GM12878 (cell line): ENCODE measurements at regions not wholly inside any gene's neighbourhood (a gene's known extent, or its start where the extent isn't known, plus 50 kb on each side); places are given as distances from the start of the nearest gene placed in this dataset.

Experiments
- ATAC-seq: fragments of 200-7000 bp; cut with Tn5 transposase; 3 replicates; pipeline ENCODE4 v1.9.1; 2020; ENCODE audit warnings: mild to moderate bottlenecking, moderate library complexity
- BruUV-seq: library from RNA; stranded (reverse); fragments of 400-500 nt; replicated peaks from 2 replicates; lab custom pipeline; 2021; lab: Mats Ljungman, UMichigan
- CTCF ChIA-PET: fragments of 300-600 bp; sonication (Branson Sonifier 250); formaldehyde crosslinking; extraction: SDS; loops from one replicate; lab custom pipeline; 2021; ENCODE audit warnings: inconsistent platforms; lab: Yijun Ruan, JAX
- POLR2A ChIA-PET: fragments of 350-600 bp; formaldehyde crosslinking; extraction: SDS; loops from one replicate; lab custom pipeline; 2021; ENCODE audit warnings: inconsistent platforms; lab: Charles Lee
- RAD21 ChIA-PET: fragments of 300-600 bp; sonication (Branson Sonifier 250); formaldehyde crosslinking; loops from one replicate; lab custom pipeline; 2023; ENCODE audit warnings: antibody characterized with exemption; ENCODE audit not compliant: unreplicated experiment; lab: Charles Lee
- SMC1A ChIA-PET: fragments of 300-600 bp; sonication (Branson Sonifier 250); formaldehyde crosslinking; loops from one replicate; lab custom pipeline; 2023; ENCODE audit not compliant: unreplicated experiment, uncharacterized antibody; lab: Charles Lee
- DNase-seq: peaks from one replicate; pipeline ENCODE4 v3.0.0-alpha.2; 2011; ENCODE audit warnings: low read depth, low spot score
- FAIRE-seq: peaks from 3 replicates; lab custom pipeline; 2011; peaks lifted over from hg19 to GRCh38; lab: Jason Lieb, UNC
- H2AFZ ChIP-seq: 2 replicates; pipeline ENCODE4 v1.6.0; 2011; ENCODE audit warnings: low read depth, low read length, control low read depth; ENCODE audit not compliant: control insufficient read depth
- H3K27ac ChIP-seq: 2 replicates; pipeline ENCODE4 v1.5.1; 2011; ENCODE audit warnings: control low read depth; ENCODE audit not compliant: control insufficient read depth, insufficient read depth
- H3K27me3 ChIP-seq, 2 experiments: replicated peaks in 1 of 2; 2 replicates each; pipeline versions ENCODE4 v1.6.0 to v1.6.1; 2011; ENCODE audit warnings: low read length in 1 of 2; ENCODE audit not compliant: control insufficient read depth in 2 of 2, insufficient read depth in 2 of 2
- H3K36me3 ChIP-seq, 2 experiments: 2 replicates each; pipeline ENCODE4 v1.5.1; 2011; ENCODE audit warnings: low read length in 1 of 2; ENCODE audit not compliant: control insufficient read depth in 2 of 2, insufficient read depth in 2 of 2
- H3K4me1 ChIP-seq: 2 replicates; pipeline ENCODE4 v1.6.1; 2011; ENCODE audit warnings: mild to moderate bottlenecking, low read length, moderate library complexity, mixed read lengths; ENCODE audit not compliant: control insufficient read depth, insufficient read depth
- H3K4me2 ChIP-seq: 2 replicates; pipeline ENCODE4 v1.6.0; 2011; ENCODE audit warnings: control low read depth; ENCODE audit not compliant: control insufficient read depth, insufficient read depth
- H3K4me3 ChIP-seq: fragments of 200-600 bp; sonication (generic); 2 replicates; pipeline ENCODE4 v1.5.1; 2016
- H3K79me2 ChIP-seq: 2 replicates; pipeline ENCODE4 v1.6.0; 2011; ENCODE audit warnings: low read length; ENCODE audit not compliant: control insufficient read depth, insufficient read depth
- H3K9ac ChIP-seq: 2 replicates; pipeline ENCODE4 v1.8.0; 2011; ENCODE audit warnings: low read length, control low read depth, mixed read lengths; ENCODE audit not compliant: control insufficient read depth, insufficient read depth
- H3K9me3 ChIP-seq: replicated peaks from 3 replicates; pipeline ENCODE4 v1.5.1; 2011; ENCODE audit warnings: mild to moderate bottlenecking, low read length; ENCODE audit not compliant: control insufficient read depth, insufficient read depth
- H4K20me1 ChIP-seq: 2 replicates; pipeline ENCODE4 v1.6.0; 2011; ENCODE audit not compliant: control insufficient read depth, insufficient read depth
- BMI1 ChIP-seq: fragments of 450-650 bp; IDR thresholded peaks from 2 replicates; pipeline ENCODE4 v1.6.1; 2016; ENCODE audit warnings: mild to moderate bottlenecking, moderate library complexity, borderline replicate concordance
- HDAC6 ChIP-seq: fragments of 200-600 bp; sonication (generic); IDR thresholded peaks from one replicate; pipeline ENCODE4 v1.8.0; 2017; ENCODE audit warnings: antibody characterized with exemption; ENCODE audit not compliant: unreplicated experiment
- MEF2A ChIP-seq: IDR thresholded peaks from 2 replicates; pipeline ENCODE4 v1.6.1; 2011; ENCODE audit warnings: low read depth, mild to moderate bottlenecking, low read length, moderate library complexity; ENCODE audit not compliant: insufficient read depth
- RCOR1 ChIP-seq: conservative IDR thresholded peaks from 2 replicates; pipeline ENCODE4 v1.6.1; 2012; ENCODE audit warnings: low read depth, low read length, improper control_type of control experiment
- RUNX3 ChIP-seq: IDR thresholded peaks from 2 replicates; pipeline ENCODE4 v1.6.1; 2012; ENCODE audit warnings: low read length, inconsistent platforms
- SRF ChIP-seq, 2 experiments: IDR thresholded peaks; 2 replicates each; pipeline ENCODE4 v1.6.1; 2011; ENCODE audit warnings: low read depth in 2 of 2, low read length in 2 of 2, mild to moderate bottlenecking in 1 of 2, moderate library complexity in 1 of 2
- STAT1 ChIP-seq: fragments of 450-650 bp; conservative IDR thresholded peaks from 2 replicates; pipeline ENCODE4 v1.6.1; 2014; ENCODE audit warnings: antibody characterized with exemption, mild to moderate bottlenecking
- WGBS: methylation state at CpG from one replicate; pipeline ENCODE4 v1.1.6; 2016; ENCODE audit warnings: low lambda C conversion rate; ENCODE audit not compliant: insufficient replicate concordance, insufficient coverage; ENCODE audit errors: missing lambda C conversion rate; 5-methylcytosine and 5-hydroxymethylcytosine counted together
- in situ Hi-C: fragments of 300-500 bp; cut with MboI; formaldehyde crosslinking; loops from 9 replicates; pipeline ENCODE4 v1.14.3; 2018; ENCODE audit warnings: mixed read lengths
- intact Hi-C: fragments of 100-400 bp; cut with micrococcal nuclease; formaldehyde crosslinking; loops from one replicate; pipeline ENCODE4 v1.14.2; 2022; ENCODE audit not compliant: unreplicated experiment
- TF ChIP-seq, protein P1 (sequence below): IDR thresholded peaks from 2 replicates; pipeline ENCODE4 v1.6.1; 2011; ENCODE audit warnings: mild to moderate bottlenecking, low read depth, low read length, moderate library complexity; ENCODE audit not compliant: insufficient replicate concordance
- TF ChIP-seq, protein P2 (sequence below): IDR thresholded peaks from 2 replicates; pipeline ENCODE4 v1.6.1; 2012; ENCODE audit warnings: low read length, inconsistent platforms
- TF ChIP-seq, protein P3 (sequence below): fragments of 450-650 bp; IDR thresholded peaks from 2 replicates; pipeline ENCODE4 v1.6.1; 2017; ENCODE audit warnings: mild to moderate bottlenecking, moderate library complexity
- TF ChIP-seq, protein P4 (sequence below): IDR thresholded peaks from 2 replicates; pipeline ENCODE4 v1.6.1; 2012; ENCODE audit warnings: low read depth, low read length, improper control_type of control experiment
- TF ChIP-seq, protein P5 (sequence below): fragments of 150-350 bp; IDR thresholded peaks from 2 replicates; pipeline ENCODE4 v1.6.1; 2014; ENCODE audit warnings: mild to moderate bottlenecking, low read depth, low read length

DNA sequence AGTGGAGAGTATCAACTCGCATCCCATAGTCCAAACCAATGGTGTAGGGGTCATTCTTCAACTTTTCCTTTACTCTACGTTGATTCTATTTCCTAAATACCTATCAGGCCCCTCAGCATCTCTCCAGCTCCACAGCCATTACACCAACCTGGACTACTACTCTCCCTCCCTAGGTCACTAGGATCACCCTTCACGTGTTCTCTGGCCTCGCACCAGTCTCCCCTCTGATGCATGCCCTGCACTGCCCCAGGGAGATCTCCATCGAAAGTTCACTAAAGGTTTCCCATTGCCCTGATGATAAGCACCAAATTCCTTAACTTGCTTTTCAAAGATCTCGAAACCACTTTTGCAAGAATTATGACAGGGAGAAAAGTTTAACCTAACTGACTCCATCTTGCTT is 421.5 kb downstream of the TSHZ3 start (continued):
- TF ChIP-seq MEF2A (no peak), RCOR1 (no peak), RUNX3 (no peak)
- TF ChIP-seq, protein P1, sequence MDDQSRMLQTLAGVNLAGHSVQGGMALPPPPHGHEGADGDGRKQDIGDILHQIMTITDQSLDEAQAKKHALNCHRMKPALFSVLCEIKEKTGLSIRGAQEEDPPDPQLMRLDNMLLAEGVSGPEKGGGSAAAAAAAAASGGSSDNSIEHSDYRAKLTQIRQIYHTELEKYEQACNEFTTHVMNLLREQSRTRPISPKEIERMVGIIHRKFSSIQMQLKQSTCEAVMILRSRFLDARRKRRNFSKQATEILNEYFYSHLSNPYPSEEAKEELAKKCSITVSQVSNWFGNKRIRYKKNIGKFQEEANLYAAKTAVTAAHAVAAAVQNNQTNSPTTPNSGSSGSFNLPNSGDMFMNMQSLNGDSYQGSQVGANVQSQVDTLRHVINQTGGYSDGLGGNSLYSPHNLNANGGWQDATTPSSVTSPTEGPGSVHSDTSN, result no peak
- TF ChIP-seq, protein P2, sequence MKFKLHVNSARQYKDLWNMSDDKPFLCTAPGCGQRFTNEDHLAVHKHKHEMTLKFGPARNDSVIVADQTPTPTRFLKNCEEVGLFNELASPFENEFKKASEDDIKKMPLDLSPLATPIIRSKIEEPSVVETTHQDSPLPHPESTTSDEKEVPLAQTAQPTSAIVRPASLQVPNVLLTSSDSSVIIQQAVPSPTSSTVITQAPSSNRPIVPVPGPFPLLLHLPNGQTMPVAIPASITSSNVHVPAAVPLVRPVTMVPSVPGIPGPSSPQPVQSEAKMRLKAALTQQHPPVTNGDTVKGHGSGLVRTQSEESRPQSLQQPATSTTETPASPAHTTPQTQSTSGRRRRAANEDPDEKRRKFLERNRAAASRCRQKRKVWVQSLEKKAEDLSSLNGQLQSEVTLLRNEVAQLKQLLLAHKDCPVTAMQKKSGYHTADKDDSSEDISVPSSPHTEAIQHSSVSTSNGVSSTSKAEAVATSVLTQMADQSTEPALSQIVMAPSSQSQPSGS, result no peak
- TF ChIP-seq, protein P3, sequence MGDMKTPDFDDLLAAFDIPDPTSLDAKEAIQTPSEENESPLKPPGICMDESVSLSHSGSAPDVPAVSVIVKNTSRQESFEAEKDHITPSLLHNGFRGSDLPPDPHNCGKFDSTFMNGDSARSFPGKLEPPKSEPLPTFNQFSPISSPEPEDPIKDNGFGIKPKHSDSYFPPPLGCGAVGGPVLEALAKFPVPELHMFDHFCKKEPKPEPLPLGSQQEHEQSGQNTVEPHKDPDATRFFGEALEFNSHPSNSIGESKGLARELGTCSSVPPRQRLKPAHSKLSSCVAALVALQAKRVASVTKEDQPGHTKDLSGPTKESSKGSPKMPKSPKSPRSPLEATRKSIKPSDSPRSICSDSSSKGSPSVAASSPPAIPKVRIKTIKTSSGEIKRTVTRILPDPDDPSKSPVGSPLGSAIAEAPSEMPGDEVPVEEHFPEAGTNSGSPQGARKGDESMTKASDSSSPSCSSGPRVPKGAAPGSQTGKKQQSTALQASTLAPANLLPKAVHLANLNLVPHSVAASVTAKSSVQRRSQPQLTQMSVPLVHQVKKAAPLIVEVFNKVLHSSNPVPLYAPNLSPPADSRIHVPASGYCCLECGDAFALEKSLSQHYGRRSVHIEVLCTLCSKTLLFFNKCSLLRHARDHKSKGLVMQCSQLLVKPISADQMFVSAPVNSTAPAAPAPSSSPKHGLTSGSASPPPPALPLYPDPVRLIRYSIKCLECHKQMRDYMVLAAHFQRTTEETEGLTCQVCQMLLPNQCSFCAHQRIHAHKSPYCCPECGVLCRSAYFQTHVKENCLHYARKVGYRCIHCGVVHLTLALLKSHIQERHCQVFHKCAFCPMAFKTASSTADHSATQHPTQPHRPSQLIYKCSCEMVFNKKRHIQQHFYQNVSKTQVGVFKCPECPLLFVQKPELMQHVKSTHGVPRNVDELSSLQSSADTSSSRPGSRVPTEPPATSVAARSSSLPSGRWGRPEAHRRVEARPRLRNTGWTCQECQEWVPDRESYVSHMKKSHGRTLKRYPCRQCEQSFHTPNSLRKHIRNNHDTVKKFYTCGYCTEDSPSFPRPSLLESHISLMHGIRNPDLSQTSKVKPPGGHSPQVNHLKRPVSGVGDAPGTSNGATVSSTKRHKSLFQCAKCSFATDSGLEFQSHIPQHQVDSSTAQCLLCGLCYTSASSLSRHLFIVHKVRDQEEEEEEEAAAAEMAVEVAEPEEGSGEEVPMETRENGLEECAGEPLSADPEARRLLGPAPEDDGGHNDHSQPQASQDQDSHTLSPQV, result no peak

DNA sequence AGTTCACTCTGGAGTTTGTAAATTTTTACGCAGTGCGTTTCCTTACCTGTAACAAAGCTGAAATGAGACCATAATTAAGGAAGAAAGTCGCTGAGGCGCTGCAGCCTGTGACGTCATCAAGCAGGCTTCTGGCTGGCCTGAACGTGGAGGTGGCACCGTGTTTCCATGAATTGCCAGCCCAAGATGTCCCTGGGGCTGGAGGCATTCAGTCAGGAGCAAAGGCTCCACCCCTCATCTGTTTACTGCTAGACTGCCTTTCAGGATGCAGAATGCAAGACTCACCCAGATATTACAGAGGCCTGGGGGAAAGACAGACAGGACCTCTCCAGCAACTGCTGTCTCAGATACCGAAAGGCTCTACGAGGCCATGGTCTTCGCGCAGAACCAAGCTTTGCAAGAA is 424.6 kb downstream of the TSHZ3 start:
- in situ Hi-C loops, result no loop called here
- Histone ChIP-seq H3K4me3 (no peak overlapping the region), H3K27me3 (no peaks in the 10 kb centered on the region), H3K27ac (no peak overlapping the region), H3K4me2 (no peak overlapping the region), H2AFZ (no peak overlapping the region), H3K79me2 (no peaks in the 10 kb centered on the region), H4K20me1 (no peaks in the 10 kb centered on the region), H3K36me3 (no peaks in the 10 kb centered on the region), H3K9me3 (no peaks in the 10 kb centered on the region), H3K9ac (no peak overlapping the region), H3K4me1 (no peaks in the 10 kb centered on the region)
- RAD21 ChIA-PET, result no interaction called here
- no peak for FAIRE-seq
- intact Hi-C loops, result no loop called here
- POLR2A ChIA-PET, result no interaction called here
- ATAC-seq, result no peak
- SMC1A ChIA-PET, result no interaction called here
- CTCF ChIA-PET, result no interaction called here
- no peak for DNase-seq
- 40% methylated on average over 11 of the region's 11 CpGs for WGBS
- BruUV-seq, result no TSS peak
- no peak for TF ChIP-seq BMI1
- no peak for TF ChIP-seq HDAC6
- TF ChIP-seq, protein P4, sequence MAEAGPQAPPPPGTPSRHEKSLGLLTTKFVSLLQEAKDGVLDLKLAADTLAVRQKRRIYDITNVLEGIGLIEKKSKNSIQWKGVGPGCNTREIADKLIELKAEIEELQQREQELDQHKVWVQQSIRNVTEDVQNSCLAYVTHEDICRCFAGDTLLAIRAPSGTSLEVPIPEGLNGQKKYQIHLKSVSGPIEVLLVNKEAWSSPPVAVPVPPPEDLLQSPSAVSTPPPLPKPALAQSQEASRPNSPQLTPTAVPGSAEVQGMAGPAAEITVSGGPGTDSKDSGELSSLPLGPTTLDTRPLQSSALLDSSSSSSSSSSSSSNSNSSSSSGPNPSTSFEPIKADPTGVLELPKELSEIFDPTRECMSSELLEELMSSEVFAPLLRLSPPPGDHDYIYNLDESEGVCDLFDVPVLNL, result no peak
- TF ChIP-seq SRF (IDR thresholded peaks at IDR 0.05; ENCODE audit: low read depth in 2 of 2, low read length in 2 of 2), result no peak
- no peak for TF ChIP-seq STAT1
- TF ChIP-seq, protein P5, sequence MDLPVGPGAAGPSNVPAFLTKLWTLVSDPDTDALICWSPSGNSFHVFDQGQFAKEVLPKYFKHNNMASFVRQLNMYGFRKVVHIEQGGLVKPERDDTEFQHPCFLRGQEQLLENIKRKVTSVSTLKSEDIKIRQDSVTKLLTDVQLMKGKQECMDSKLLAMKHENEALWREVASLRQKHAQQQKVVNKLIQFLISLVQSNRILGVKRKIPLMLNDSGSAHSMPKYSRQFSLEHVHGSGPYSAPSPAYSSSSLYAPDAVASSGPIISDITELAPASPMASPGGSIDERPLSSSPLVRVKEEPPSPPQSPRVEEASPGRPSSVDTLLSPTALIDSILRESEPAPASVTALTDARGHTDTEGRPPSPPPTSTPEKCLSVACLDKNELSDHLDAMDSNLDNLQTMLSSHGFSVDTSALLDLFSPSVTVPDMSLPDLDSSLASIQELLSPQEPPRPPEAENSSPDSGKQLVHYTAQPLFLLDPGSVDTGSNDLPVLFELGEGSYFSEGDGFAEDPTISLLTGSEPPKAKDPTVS, result no peak
